KMS-11 (cell line): ENCODE measurements at regions not wholly inside any gene's neighbourhood (a gene's known extent, or its start where the extent isn't known, plus 50 kb on each side); places are given as distances from the start of the nearest gene placed in this dataset.

Experiments
- H2AFZ ChIP-seq: fragments of 200-600 bp; sonication (generic); 2 replicates; pipeline ENCODE4 v1.6.1; 2016; ENCODE audit warnings: antibody characterized with exemption, mixed run types, low read depth
- H3K27ac ChIP-seq: fragments of 200-600 bp; sonication (generic); 2 replicates; pipeline ENCODE4 v1.6.1; 2016; ENCODE audit warnings: mild to moderate bottlenecking, mixed run types
- H3K27me3 ChIP-seq: fragments of 200-600 bp; sonication (generic); 2 replicates; pipeline ENCODE4 v1.6.1; 2017; ENCODE audit warnings: mild to moderate bottlenecking, low read depth, mixed run types, moderate library complexity; ENCODE audit not compliant: insufficient read depth
- H3K36me3 ChIP-seq: fragments of 200-600 bp; sonication (generic); 2 replicates; pipeline ENCODE4 v1.6.1; 2017; ENCODE audit warnings: mild to moderate bottlenecking, mixed run types; ENCODE audit not compliant: insufficient read depth
- H3K4me1 ChIP-seq: fragments of 200-600 bp; sonication (generic); 2 replicates; pipeline ENCODE4 v1.6.1; 2016; ENCODE audit warnings: mild to moderate bottlenecking, low read depth, mixed run types; ENCODE audit not compliant: poor library complexity, severe bottlenecking
- H3K4me2 ChIP-seq: fragments of 200-600 bp; sonication (generic); 2 replicates; pipeline ENCODE4 v1.7.0; 2016; ENCODE audit warnings: mild to moderate bottlenecking, mixed run types
- H3K4me3 ChIP-seq: fragments of 200-600 bp; sonication (generic); IDR thresholded peaks from 2 replicates; pipeline ENCODE4 v1.6.1; 2017; ENCODE audit warnings: low read depth, low read length, mixed read lengths; ENCODE audit not compliant: insufficient read depth
- H3K79me2 ChIP-seq: fragments of 200-600 bp; sonication (generic); 2 replicates; pipeline ENCODE4 v1.6.1; 2016; ENCODE audit warnings: low read depth, mixed run types; ENCODE audit not compliant: insufficient read depth
- H3K9ac ChIP-seq: fragments of 200-600 bp; sonication (generic); 2 replicates; pipeline ENCODE4 v1.6.1; 2016; ENCODE audit warnings: mild to moderate bottlenecking, mixed run types
- H4K20me1 ChIP-seq: fragments of 200-600 bp; sonication (generic); 2 replicates; pipeline ENCODE4 v1.6.1; 2016; ENCODE audit warnings: mild to moderate bottlenecking, mixed run types; ENCODE audit not compliant: insufficient read depth
- CTCF ChIP-seq: fragments of 200-600 bp; sonication (generic); conservative IDR thresholded peaks from 2 replicates; pipeline ENCODE4 v1.6.1; 2017; ENCODE audit warnings: low read depth, mild to moderate bottlenecking, antibody characterized with exemption, low read length, moderate library complexity, mixed read lengths

GRCh38 chr9:31519011-31519410, 865.4 kb upstream of the ACO1 start:
- Histone ChIP-seq H2AFZ (peak overlapping the region; percentile 50), H3K27me3 (no peaks in the 10 kb centered on the region), H3K4me1 (peaks cover 15% of the 10 kb centered on the region), H3K4me3 (no peak overlapping the region), H3K27ac (peak overlapping the region; percentile 21; the same call in 1 of the 2 replicates), H3K79me2 (no peaks in the 10 kb centered on the region), H4K20me1 (no peaks in the 10 kb centered on the region), H3K36me3 (no peaks in the 10 kb centered on the region), H3K4me2 (peak overlapping the region; percentile 36), H3K9ac (peak overlapping the region; percentile 16; the same call in 1 of the 2 replicates)
- no peak for TF ChIP-seq CTCF

- H3K27ac ChIP-seq = peak overlapping the region; percentile 21; the same call in 1 of the 2 replicates
- no peaks in the 10 kb centered on the region for H3K36me3 ChIP-seq
- H3K9ac ChIP-seq = peak overlapping the region; percentile 16; the same call in 1 of the 2 replicates
- no peaks in the 10 kb centered on the region for H4K20me1 ChIP-seq
- no peaks in the 10 kb centered on the region for H3K27me3 ChIP-seq
- TF ChIP-seq CTCF = no peak
- H3K4me1 ChIP-seq = peaks cover 15% of the 10 kb centered on the region
- H3K4me2 ChIP-seq = peak overlapping the region; percentile 36
- H2AFZ ChIP-seq = peak overlapping the region; percentile 50
- H3K79me2 ChIP-seq = no peaks in the 10 kb centered on the region
- H3K4me3 ChIP-seq = no peak overlapping the region
Measured at GRCh38 chr9:31519424-31519823, 865.0 kb upstream of the ACO1 start.

DNA sequence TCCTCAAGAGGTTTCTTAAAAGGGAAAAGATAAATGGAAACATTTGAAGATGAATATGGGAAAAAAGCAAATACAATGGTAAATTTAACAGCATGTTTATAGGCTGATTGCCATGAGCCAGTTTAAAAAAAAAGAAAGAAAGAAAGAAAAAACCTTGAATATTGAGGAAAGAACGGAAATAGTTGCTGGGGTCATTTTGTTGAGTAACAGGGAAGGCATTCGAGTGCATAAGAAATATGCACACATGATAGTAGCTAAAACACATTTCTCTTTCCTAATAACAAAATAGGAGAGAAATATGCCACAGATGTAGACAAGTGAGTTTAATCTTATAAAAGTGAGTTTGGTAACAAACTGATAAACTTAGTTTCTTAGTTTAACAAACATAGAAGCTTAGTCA, 864.6 kb upstream of the ACO1 start:
- Histone ChIP-seq H3K36me3 (no peaks in the 10 kb centered on the region), H3K4me3 (no peak overlapping the region)

GRCh38 chr9:31520301-31521085, 864.0 kb upstream of the ACO1 start:
- Histone ChIP-seq H4K20me1 (no peaks in the 10 kb centered on the region), H3K9ac (no peak overlapping the region), H3K36me3 (no peaks in the 10 kb centered on the region), H3K4me3 (no peak overlapping the region), H3K4me1 (peaks cover 15% of the 10 kb centered on the region), H3K4me2 (no peak overlapping the region), H3K27me3 (no peaks in the 10 kb centered on the region), H2AFZ (no peak overlapping the region), H3K27ac (no peak overlapping the region), H3K79me2 (no peaks in the 10 kb centered on the region)
- TF ChIP-seq CTCF = no peak

More for the DNA sequence above, 864.6 kb upstream of the ACO1 start:
- Histone ChIP-seq H3K9ac (no peak overlapping the region), H4K20me1 (no peaks in the 10 kb centered on the region), H3K27ac (no peak overlapping the region), H3K79me2 (no peaks in the 10 kb centered on the region), H3K27me3 (no peaks in the 10 kb centered on the region), H2AFZ (peak overlapping the region; percentile 50; the same call in 1 of the 2 replicates), H3K4me1 (peaks cover 15% of the 10 kb centered on the region), H3K4me2 (no peak overlapping the region)
- TF ChIP-seq CTCF = no peak
